Stimulated activated naive CD8-positive, alpha-beta T cell treated with anti-CD3 and anti-CD28 coated beads, Interleukin-15, Interleukin-2, amounts not matched to agents 100 ng/mL and 50 ng/mL, for 24 hours (primary cell): ENCODE measurements at regions not wholly inside any gene's neighbourhood (a gene's known extent, or its start where the extent isn't known, plus 50 kb on each side); places are given as distances from the start of the nearest gene placed in this dataset.

Source experiments
- H3K27ac Mint-ChIP-seq: one replicate; pipeline ENCODE4 v1.8.0; 2021; ENCODE audit warnings: mild to moderate bottlenecking, mixed read lengths
- H3K27me3 Mint-ChIP-seq: one replicate; pipeline ENCODE4 v1.8.0; 2021; ENCODE audit warnings: mixed read lengths
- H3K36me3 Mint-ChIP-seq: one replicate; pipeline ENCODE4 v1.8.0; 2021; ENCODE audit warnings: low read depth, mixed read lengths
- H3K4me1 Mint-ChIP-seq: one replicate; pipeline ENCODE4 v1.8.0; 2021; ENCODE audit warnings: low read depth, mixed read lengths
- H3K4me3 Mint-ChIP-seq: one replicate; pipeline ENCODE4 v1.8.0; 2021; ENCODE audit warnings: mild to moderate bottlenecking, mixed read lengths
- H3K9me3 Mint-ChIP-seq: one replicate; pipeline ENCODE4 v1.8.0; 2021; ENCODE audit warnings: mixed read lengths

GRCh38 chr16:80889779-80890359 is 85.5 kb upstream of the CDYL2 start:
- Mint-ChIP-seq H3K9me3 (no peaks in the 10 kb centered on the region), H3K36me3 (no peaks in the 10 kb centered on the region), H3K4me1 (no peaks in the 10 kb centered on the region), H3K4me3 (no peak overlapping the region), H3K27ac (no peak overlapping the region), H3K27me3 (peaks cover 10% of the 10 kb centered on the region)

DNA sequence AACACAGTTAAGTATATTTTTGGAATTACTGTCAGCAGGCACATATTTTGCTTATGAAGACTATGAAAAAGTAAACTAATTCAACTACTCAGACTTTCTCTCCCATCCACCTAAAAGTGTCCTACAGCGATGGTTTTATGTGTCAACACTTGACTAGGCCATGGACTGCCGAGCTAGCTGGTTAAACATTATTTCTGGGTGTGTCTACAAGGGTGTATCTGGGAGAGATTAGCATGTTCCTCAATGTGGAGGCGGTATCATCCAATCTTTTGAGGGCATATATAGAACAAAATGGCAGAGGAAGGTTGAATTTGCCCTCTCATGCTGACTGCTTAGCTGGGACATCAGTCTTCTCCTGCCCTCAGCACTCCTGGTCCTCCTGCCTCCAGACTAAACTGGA is 82.7 kb upstream of the CDYL2 start:
- H3K4me3 Mint-ChIP-seq, result no peak overlapping the region
- H3K27me3 Mint-ChIP-seq, result peaks cover 25% of the 10 kb centered on the region
- no peaks in the 10 kb centered on the region for H3K9me3 Mint-ChIP-seq
- H3K4me1 Mint-ChIP-seq, result no peaks in the 10 kb centered on the region
- no peak overlapping the region for H3K27ac Mint-ChIP-seq
- no peaks in the 10 kb centered on the region for H3K36me3 Mint-ChIP-seq

DNA sequence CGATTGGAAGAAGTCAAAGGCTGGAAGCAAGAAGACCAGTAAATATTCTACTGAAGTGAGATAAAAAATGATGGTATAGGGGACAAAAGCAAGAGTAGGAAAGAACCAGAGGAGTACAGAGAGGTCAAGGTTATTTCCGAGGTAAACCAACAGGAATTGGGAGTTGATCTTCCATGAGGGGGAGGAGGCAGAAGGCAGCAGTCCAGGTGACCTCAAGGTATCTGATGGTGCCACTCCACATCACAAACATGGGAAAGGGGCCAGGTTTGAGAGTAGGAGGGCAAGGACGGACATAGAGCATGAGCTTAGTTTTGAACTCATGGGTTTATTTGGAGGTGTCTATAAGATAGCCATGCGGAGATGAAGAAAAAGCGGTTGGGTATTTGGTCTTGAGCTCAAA is 79.4 kb upstream of the CDYL2 start:
- Mint-ChIP-seq H3K9me3 (no peaks in the 10 kb centered on the region), H3K4me1 (no peaks in the 10 kb centered on the region), H3K27ac (no peak overlapping the region), H3K36me3 (no peaks in the 10 kb centered on the region), H3K27me3 (peaks cover 27% of the 10 kb centered on the region), H3K4me3 (no peak overlapping the region)

DNA sequence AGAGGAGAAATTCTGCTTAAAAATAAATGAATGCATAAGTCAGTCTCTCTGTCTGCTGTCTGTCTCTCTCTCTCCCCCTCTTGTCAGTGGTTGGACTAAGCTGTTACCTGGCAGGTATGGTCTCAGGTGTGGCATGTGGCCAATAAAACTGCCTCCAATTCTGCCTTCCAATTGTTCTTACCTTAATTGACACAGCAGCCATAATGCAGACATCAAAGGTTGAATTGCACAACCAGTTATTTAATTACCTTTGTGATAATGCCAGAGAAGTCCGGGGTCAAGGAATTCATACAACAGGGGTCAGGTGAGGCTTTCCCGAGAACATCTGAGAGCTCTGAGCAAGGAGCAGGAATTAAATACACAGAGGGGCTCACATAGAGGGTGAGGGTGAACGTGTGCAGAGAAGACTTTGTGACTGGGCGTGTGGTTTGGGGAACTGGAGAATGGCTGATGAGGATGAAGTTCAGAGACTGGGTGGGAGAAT is 78.8 kb upstream of the CDYL2 start:
- no peaks in the 10 kb centered on the region for H3K4me1 Mint-ChIP-seq
- H3K27me3 Mint-ChIP-seq, result peaks cover 27% of the 10 kb centered on the region
- H3K4me3 Mint-ChIP-seq, result no peak overlapping the region
- H3K9me3 Mint-ChIP-seq, result no peaks in the 10 kb centered on the region
- H3K27ac Mint-ChIP-seq, result peak overlapping the region; percentile 6
- no peaks in the 10 kb centered on the region for H3K36me3 Mint-ChIP-seq

- peaks cover 5% of the 10 kb centered on the region for H3K9me3 Mint-ChIP-seq
- peaks cover 43% of the 10 kb centered on the region for H3K27me3 Mint-ChIP-seq
- H3K4me1 Mint-ChIP-seq, result no peaks in the 10 kb centered on the region
- no peaks in the 10 kb centered on the region for H3K36me3 Mint-ChIP-seq
- no peak overlapping the region for H3K27ac Mint-ChIP-seq
- no peak overlapping the region for H3K4me3 Mint-ChIP-seq
These were observed 71.2 kb upstream of the CDYL2 start for GRCh38 chr16:80875616-80876015.

- H3K27ac Mint-ChIP-seq, result no peak overlapping the region
- no peaks in the 10 kb centered on the region for H3K4me1 Mint-ChIP-seq
- no peaks in the 10 kb centered on the region for H3K36me3 Mint-ChIP-seq
- peaks cover 37% of the 10 kb centered on the region for H3K27me3 Mint-ChIP-seq
- H3K9me3 Mint-ChIP-seq, result peaks cover 5% of the 10 kb centered on the region
- H3K4me3 Mint-ChIP-seq, result no peak overlapping the region
These were observed 70.5 kb upstream of the CDYL2 start for GRCh38 chr16:80874925-80875324.

- Mint-ChIP-seq H3K27me3 (peaks cover 44% of the 10 kb centered on the region), H3K4me3 (no peak overlapping the region), H3K4me1 (no peaks in the 10 kb centered on the region), H3K9me3 (peaks cover 15% of the 10 kb centered on the region), H3K36me3 (peaks cover 4% of the 10 kb centered on the region), H3K27ac (no peak overlapping the region)
These were observed 57.8 kb upstream of the CDYL2 start for GRCh38 chr16:80862160-80862705.
